ENCODE measurements at regions not wholly inside any gene's neighbourhood (a gene's known extent, or its start where the extent isn't known, plus 50 kb on each side); places are given as distances from the start of the nearest gene placed in this dataset.
"Not testable (repeated sequence)": the region's sequence is repeated elsewhere in the genome, so short reads cannot be mapped to it uniquely, and the experiment has no call there.

DNA sequence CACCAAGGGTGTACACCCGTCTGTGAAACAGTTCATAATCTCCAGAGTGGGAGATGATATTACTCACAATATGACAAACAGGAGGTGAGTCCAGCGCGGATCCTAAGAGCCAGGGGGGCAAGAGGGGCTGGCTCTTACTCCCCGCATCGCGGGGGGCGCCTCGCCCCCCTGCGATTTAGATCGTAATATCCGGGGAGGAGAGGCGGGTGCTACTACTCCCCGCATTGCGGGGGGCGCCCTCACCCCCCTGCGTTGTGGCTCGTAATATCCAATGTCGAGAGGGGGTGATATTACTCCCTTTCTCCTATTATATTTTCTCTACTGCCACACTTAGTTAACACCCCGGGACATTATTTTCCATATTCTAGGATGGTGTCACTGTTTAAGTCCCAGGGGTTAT is 131.9 kb downstream of the ADRA2C start:
- ATAC-seq = no peak
- Mint-ChIP-seq H3K4me1 (no peaks in the 10 kb centered on the region), H3K9me3 (no peaks in the 10 kb centered on the region), H3K36me3 (no peaks in the 10 kb centered on the region), H3K4me3 (no peak overlapping the region), H3K27ac (no peak overlapping the region)
- DNase-seq (ENCODE audit: low spot score in 2 of 2) = no peak

GRCh38 chr4:3898928-3899327 is 132.7 kb downstream of the ADRA2C start:
- H3K4me1 Mint-ChIP-seq; DNase-seq (ENCODE audit: low spot score in 2 of 2); H3K4me3 Mint-ChIP-seq; H3K9me3 Mint-ChIP-seq; ATAC-seq; H3K27ac Mint-ChIP-seq; H3K36me3 Mint-ChIP-seq: not testable (repeated sequence)

DNA sequence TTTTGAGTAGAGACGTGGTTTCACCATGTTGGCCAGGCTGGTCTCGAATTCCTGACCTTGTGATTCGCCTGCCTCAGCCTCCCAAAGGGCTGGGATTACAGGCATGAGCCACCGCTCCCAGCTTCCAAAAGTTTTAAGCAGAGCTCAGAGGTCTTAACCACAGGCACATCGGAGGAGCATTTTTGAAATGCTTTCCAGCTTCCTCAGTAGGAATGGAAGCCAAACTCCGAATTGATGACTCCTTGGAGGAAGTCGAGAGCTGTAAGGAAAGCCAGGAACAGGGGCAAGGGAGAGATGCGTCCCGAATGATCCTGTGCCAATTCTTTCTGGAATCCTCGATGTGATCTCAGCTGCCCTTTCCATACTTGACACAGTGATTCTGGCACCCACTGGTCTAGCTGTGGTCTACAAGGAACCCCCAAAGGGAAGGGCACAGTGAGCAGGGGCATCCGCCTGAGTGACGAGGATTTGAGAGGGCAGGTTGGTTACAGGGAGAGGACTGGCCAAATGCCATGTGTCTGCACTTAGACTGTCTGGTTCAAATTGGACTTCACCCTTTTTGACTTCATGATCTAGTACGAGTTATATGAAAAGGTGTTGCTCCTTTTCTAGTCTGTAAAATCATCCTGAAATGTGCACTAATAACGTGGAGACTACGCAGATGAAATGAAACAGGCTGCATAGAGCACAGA is 138.2 kb downstream of the ADRA2C start:
- H3K27ac Mint-ChIP-seq; H3K36me3 Mint-ChIP-seq; ATAC-seq; H3K9me3 Mint-ChIP-seq; H3K4me3 Mint-ChIP-seq; DNase-seq (ENCODE audit: low spot score in 2 of 2); H3K4me1 Mint-ChIP-seq: not testable (repeated sequence)

GRCh38 chr4:3909616-3910015 is 143.4 kb downstream of the ADRA2C start:
- not testable (repeated sequence) for H3K4me1 Mint-ChIP-seq; DNase-seq (ENCODE audit: low spot score in 2 of 2); H3K36me3 Mint-ChIP-seq; H3K4me3 Mint-ChIP-seq; ATAC-seq; H3K27ac Mint-ChIP-seq; H3K9me3 Mint-ChIP-seq

DNA sequence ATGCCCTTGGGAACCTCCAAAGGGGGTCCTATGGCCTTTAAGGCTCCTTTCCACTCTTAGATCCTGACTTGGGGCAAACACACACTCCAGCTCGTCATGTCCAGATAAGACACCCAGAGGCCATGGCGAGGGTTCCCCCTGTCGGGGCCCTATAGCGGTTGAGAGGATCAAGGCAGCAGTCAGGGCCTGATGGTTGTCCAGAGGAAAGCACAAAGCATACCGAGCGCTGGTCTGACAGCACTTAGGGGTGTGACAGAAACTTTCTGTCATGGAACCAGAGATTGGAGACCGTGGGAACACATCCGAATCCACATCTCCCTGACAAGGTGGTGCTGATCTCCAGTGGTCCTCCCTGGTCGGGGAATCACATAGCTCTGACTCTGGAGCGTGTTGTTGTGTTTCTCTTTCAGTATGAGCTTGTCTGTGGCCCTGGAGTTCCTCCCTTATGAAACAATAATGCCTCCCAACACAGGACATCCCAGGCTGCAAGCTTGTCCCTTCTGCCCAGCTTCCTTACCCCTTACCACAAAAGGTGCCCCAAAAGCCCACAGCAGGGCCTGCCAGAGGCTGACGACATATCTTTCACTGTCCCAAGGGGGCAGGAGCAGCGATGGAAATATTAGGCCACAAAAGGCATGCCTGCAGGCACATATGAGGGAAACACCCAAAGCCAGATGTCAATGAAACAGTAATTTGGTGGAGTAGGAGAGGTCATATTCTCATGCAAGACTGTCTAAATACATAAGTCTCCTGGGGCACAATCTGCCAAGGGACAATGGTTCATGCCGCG is 144.2 kb downstream of the ADRA2C start:
- not testable (repeated sequence) for H3K9me3 Mint-ChIP-seq; H3K27ac Mint-ChIP-seq; H3K4me1 Mint-ChIP-seq; DNase-seq (ENCODE audit: low spot score in 2 of 2); ATAC-seq; H3K4me3 Mint-ChIP-seq; H3K36me3 Mint-ChIP-seq

DNA sequence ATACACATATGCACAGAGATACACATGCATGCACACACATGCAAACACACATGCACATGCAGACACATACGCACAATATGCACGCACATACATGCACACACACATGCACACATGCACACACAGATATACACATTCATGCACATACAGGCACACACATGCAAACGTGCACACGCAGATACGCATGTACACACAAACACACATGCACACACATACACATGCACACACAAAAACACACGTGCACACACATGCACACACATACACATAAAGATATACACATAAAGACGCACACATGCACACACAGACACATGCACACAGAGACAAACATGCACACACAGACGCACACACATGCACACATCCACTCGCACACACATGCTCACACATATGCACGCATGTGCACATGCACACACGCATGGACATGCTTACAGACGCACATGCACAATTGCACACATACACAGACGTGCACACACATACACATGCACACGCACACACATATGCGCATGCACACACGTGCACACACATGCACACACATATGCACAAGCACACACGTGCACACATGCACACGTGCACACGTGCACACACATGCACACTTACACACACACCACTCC is 145.2 kb downstream of the ADRA2C start:
- Mint-ChIP-seq H3K36me3 (no peaks in the 10 kb centered on the region), H3K27ac (no peak overlapping the region), H3K4me3 (no peak overlapping the region), H3K9me3 (peaks cover 6% of the 10 kb centered on the region), H3K4me1 (peaks cover 9% of the 10 kb centered on the region)
- ATAC-seq (no peak), DNase-seq (ENCODE audit: low spot score in 2 of 2) (no peak)

DNA sequence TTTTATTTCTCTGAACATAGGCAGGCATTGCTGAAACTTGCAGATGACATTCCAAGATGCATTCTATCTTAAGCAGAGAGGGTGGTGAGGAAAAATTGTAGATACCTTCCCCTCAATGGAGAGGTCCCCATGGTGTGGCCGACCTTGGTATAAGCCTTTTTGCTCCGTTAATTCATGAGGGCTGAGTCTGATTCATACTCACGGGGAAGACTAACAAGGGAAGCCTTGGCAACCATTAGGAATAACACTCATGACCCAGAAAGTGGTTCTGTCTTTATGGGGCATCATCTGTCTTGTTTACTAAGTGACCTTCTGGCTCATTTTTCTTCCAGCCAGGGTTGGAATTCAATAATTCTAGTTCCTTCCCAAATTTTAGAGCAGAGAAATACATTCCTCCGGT is 148.3 kb downstream of the ADRA2C start:
- DNase-seq (ENCODE audit: low spot score in 2 of 2) = not testable (repeated sequence)

DNA sequence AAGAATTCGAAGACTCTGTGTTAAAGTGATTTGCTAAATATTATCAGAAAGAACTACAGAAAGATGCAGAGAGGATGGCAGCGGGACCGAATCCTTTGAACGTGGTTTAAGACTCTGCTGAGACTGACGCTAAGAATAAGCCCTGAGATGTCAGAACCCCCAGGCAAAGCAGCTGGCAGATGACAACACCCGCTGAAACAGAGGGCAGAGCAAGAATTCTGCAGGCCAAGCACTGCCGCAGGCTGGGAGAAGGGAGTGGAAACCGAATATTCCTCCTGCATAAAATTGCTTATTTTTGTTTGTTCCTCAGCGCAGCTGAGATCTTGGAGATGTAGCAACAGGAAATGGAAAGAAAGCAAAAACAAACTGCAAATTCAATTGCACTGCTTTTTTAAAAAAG is 153.3 kb downstream of the ADRA2C start:
- DNase-seq (ENCODE audit: low spot score in 2 of 2); H3K9me3 Mint-ChIP-seq; H3K4me3 Mint-ChIP-seq; ATAC-seq; H3K4me1 Mint-ChIP-seq; H3K36me3 Mint-ChIP-seq; H3K27ac Mint-ChIP-seq: not testable (repeated sequence)

More for the DNA sequence above, 148.3 kb downstream of the ADRA2C start:
- not testable (repeated sequence) for H3K27ac Mint-ChIP-seq, H3K4me1 Mint-ChIP-seq, H3K9me3 Mint-ChIP-seq, H3K36me3 Mint-ChIP-seq, ATAC-seq, H3K4me3 Mint-ChIP-seq

GRCh38 chr4:3921902-3922301 is 155.7 kb downstream of the ADRA2C start:
- not testable (repeated sequence) for H3K4me3 Mint-ChIP-seq; ATAC-seq; H3K4me1 Mint-ChIP-seq; H3K36me3 Mint-ChIP-seq; H3K27ac Mint-ChIP-seq; DNase-seq (ENCODE audit: low spot score in 2 of 2); H3K9me3 Mint-ChIP-seq

DNA sequence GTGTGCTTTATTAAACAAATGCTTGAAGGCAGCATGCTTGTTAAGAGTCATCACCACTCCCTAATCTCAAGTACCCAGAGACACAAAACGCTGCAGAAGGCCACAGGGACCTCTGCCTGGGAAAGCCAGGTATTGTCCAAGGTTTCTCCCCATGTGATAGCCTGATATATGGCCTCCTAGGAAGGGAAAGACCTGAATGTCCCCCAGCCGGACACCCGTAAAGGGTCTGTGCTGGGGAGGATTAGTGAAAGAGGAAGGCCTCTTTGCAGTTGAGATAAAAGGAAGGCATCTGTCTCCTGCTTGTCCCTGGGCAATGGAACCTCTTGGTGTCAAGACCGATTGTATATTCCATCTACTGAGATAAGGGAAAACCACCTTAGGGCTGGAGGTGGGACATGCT is 159.7 kb downstream of the ADRA2C start:
- not testable (repeated sequence) for H3K36me3 Mint-ChIP-seq; H3K27ac Mint-ChIP-seq; DNase-seq (ENCODE audit: low spot score in 2 of 2)

GRCh38 chr4:3926271-3926670 is 160.1 kb downstream of the ADRA2C start:
- not testable (repeated sequence) for H3K4me3 Mint-ChIP-seq; H3K4me1 Mint-ChIP-seq; ATAC-seq; H3K27ac Mint-ChIP-seq; DNase-seq (ENCODE audit: low spot score in 2 of 2); H3K9me3 Mint-ChIP-seq; H3K36me3 Mint-ChIP-seq

More for the DNA sequence above, 159.7 kb downstream of the ADRA2C start:
- H3K4me3 Mint-ChIP-seq, H3K9me3 Mint-ChIP-seq, H3K4me1 Mint-ChIP-seq, ATAC-seq: not testable (repeated sequence)

GRCh38 chr4:3926969-3927755 is 161.0 kb downstream of the ADRA2C start:
- not testable (repeated sequence) for DNase-seq (ENCODE audit: low spot score in 2 of 2); H3K27ac Mint-ChIP-seq; H3K36me3 Mint-ChIP-seq; ATAC-seq; H3K4me3 Mint-ChIP-seq; H3K9me3 Mint-ChIP-seq; H3K4me1 Mint-ChIP-seq

- not testable (repeated sequence) for H3K4me1 Mint-ChIP-seq; H3K27ac Mint-ChIP-seq; H3K4me3 Mint-ChIP-seq; DNase-seq (ENCODE audit: low spot score in 2 of 2); ATAC-seq; H3K9me3 Mint-ChIP-seq; H3K36me3 Mint-ChIP-seq
These were observed 163.2 kb downstream of the ADRA2C start for GRCh38 chr4:3929431-3929830.

GRCh38 chr4:3932734-3933133 is 166.5 kb downstream of the ADRA2C start:
- not testable (repeated sequence) for DNase-seq (ENCODE audit: low spot score in 2 of 2); H3K4me3 Mint-ChIP-seq; H3K36me3 Mint-ChIP-seq

DNA sequence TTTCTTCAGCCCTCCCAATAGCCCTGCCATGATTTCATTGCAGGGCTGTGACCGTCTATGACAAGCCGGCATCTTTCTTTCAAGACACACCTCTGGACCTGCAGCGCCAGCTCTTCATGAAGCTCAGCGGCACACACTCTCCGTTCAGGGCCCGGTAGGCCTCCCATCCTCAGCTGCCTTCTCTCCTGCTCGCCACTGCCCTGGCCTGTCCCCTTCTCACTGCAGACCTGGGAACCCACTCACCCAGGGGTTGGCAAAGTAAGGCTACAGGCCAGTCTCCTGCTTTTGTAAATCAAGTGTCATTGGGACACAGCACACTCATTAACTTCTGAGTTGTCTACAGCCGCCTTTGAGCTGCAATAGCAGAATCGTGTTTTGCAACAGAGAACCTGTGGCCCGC is 169.2 kb downstream of the ADRA2C start:
- not testable (repeated sequence) for ATAC-seq; H3K27ac Mint-ChIP-seq; DNase-seq (ENCODE audit: low spot score in 2 of 2); H3K4me3 Mint-ChIP-seq; H3K4me1 Mint-ChIP-seq; H3K9me3 Mint-ChIP-seq; H3K36me3 Mint-ChIP-seq

More at GRCh38 chr4:3932734-3933133, 166.5 kb downstream of the ADRA2C start:
- not testable (repeated sequence) for H3K4me1 Mint-ChIP-seq, H3K9me3 Mint-ChIP-seq, ATAC-seq, H3K27ac Mint-ChIP-seq
